ENCODE measurements at regions not wholly inside any gene's neighbourhood (a gene's known extent, or its start where the extent isn't known, plus 50 kb on each side); places are given as distances from the start of the nearest gene placed in this dataset.

DNA sequence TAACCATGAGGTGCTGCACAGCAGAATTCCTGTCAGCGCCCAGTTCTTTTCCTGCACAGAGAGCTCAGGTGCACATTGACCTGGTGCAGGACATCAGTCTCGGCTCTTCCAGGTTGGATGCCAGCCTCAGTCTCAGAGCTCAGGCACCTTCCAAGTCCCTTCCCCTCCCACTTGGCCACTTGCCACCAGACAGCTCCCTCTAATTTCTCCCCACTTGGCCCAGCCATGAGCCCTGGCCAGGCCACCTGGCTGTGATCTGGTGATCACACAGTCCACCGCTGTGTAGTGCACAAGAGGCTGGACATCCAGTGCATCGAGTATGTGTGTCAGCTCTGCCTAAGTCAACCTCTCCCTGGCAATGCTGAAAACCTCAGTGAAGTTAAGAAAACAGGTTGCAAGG, 336.6 kb upstream of the MYT1L start:
- Histone ChIP-seq H3K9me3 (ENCODE audit: control insufficient read depth, insufficient read depth, low read length) (no peaks in the 10 kb centered on the region), H3K27me3 (ENCODE audit: control insufficient read depth, insufficient read depth, low read length) (no peaks in the 10 kb centered on the region), H3K4me1 (ENCODE audit: control insufficient read depth, insufficient read depth, low read length) (no peaks in the 10 kb centered on the region), H3K27ac (ENCODE audit: low read length) (no peak overlapping the region), H3K4me3 (ENCODE audit: low read length) (no peak overlapping the region), H3K36me3 (ENCODE audit: control insufficient read depth, insufficient read depth, low read length) (no peaks in the 10 kb centered on the region)
- TF ChIP-seq, protein P1, sequence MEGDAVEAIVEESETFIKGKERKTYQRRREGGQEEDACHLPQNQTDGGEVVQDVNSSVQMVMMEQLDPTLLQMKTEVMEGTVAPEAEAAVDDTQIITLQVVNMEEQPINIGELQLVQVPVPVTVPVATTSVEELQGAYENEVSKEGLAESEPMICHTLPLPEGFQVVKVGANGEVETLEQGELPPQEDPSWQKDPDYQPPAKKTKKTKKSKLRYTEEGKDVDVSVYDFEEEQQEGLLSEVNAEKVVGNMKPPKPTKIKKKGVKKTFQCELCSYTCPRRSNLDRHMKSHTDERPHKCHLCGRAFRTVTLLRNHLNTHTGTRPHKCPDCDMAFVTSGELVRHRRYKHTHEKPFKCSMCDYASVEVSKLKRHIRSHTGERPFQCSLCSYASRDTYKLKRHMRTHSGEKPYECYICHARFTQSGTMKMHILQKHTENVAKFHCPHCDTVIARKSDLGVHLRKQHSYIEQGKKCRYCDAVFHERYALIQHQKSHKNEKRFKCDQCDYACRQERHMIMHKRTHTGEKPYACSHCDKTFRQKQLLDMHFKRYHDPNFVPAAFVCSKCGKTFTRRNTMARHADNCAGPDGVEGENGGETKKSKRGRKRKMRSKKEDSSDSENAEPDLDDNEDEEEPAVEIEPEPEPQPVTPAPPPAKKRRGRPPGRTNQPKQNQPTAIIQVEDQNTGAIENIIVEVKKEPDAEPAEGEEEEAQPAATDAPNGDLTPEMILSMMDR (IDR thresholded peaks at IDR 0.05) = no peak
- DNase-seq = no peak
- H3K27me3 Mint-ChIP-seq (ENCODE audit: low read depth in 2 of 2) = peaks cover 0 to 4% of the 10 kb centered on the region in 2 donors
- H3K4me3 Mint-ChIP-seq = no peak overlapping the region
- H3K36me3 Mint-ChIP-seq = no peaks in the 10 kb centered on the region
- no peak overlapping the region for H3K27ac Mint-ChIP-seq
- intact Hi-C loops (cut with micrococcal nuclease) = no loop called here
- ATAC-seq = no peak
- 95% methylated on average over 4 of the region's 4 CpGs for WGBS (ENCODE audit: insufficient coverage)
- no peaks in the 10 kb centered on the region for H3K9me3 Mint-ChIP-seq
- no peaks in the 10 kb centered on the region for H3K4me1 Mint-ChIP-seq

DNA sequence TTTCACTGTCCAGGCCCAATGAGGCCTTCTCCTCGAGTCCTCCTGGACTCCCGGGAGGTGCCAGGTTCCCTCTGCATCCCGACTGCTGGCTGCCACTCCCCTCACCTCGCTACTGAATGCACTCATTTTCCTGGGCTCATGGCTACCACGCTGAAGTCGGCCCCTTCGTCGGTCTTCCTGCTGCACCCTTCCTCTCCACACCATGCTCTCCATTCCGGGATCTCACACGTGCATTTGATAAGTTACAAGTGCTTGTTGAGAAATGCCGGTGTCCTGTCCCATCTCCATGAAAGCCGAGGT, 334.7 kb upstream of the MYT1L start:
- H3K27me3 ChIP-seq (ENCODE audit: control insufficient read depth, insufficient read depth, low read length) = no peaks in the 10 kb centered on the region
- TF ChIP-seq, protein P1 (IDR thresholded peaks at IDR 0.05) = no peak
- Mint-ChIP-seq H3K9me3 (no peaks in the 10 kb centered on the region), H3K36me3 (no peaks in the 10 kb centered on the region), H3K27ac (no peak overlapping the region), H3K4me3 (no peak overlapping the region), H3K27me3 (ENCODE audit: low read depth in 2 of 2) (no peaks in the 10 kb centered on the region), H3K4me1 (no peaks in the 10 kb centered on the region)
- H3K4me3 ChIP-seq (ENCODE audit: low read length) = no peak overlapping the region
- intact Hi-C loops (cut with micrococcal nuclease) = no loop called here
- ATAC-seq (no peak), DNase-seq (no peak)
- H3K27ac ChIP-seq (ENCODE audit: low read length) = no peak overlapping the region
- WGBS (ENCODE audit: insufficient coverage) = 87% methylated on average over 12 of the region's 12 CpGs
- no peaks in the 10 kb centered on the region for H3K36me3 ChIP-seq (ENCODE audit: control insufficient read depth, insufficient read depth, low read length)
- H3K4me1 ChIP-seq (ENCODE audit: control insufficient read depth, insufficient read depth, low read length) = no peaks in the 10 kb centered on the region
- no peaks in the 10 kb centered on the region for H3K9me3 ChIP-seq (ENCODE audit: control insufficient read depth, insufficient read depth, low read length)

DNA sequence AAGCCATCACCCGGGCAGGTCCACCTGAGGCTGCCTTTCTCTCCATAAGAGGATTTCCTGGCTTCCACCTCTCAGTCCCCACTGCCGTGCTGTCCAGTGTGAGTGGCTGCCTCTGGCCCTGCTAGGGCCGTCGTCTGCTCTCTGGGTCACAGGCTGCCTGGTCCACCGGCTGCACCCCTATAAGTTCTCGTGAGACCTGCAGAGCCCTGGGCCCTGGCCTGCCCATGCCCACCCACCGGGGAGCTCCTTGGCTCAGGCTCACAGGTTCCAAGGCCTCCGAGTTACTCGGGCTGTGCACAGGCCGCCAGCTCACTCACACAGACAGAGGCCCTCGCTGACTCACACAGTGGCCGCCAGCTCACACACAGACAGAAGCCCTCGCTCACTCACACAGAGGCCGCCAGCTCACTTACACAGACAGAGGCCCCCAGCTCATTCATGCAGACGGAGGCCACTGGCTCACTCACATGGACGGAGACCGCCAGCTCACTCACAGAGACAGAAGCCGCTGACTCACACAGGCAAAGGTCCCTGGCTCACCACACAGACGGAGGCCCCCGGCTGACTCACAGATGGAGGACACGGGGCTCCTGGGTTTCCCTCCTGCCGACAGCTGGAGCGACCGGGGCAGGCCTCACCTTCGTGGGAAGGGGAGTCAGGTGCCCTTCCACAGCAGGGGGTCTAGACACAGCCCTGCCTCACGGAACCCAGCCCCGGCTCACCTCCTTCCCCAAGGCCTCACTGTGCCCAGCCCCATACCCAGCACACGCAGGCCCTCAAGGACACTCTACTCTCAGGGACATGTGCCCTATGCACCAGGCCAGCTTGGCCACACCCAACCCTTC, 334.1 kb upstream of the MYT1L start:
- no peaks in the 10 kb centered on the region for H3K4me1 Mint-ChIP-seq
- H3K9me3 ChIP-seq (ENCODE audit: control insufficient read depth, insufficient read depth, low read length) = no peaks in the 10 kb centered on the region
- H3K27ac Mint-ChIP-seq = no peak overlapping the region
- intact Hi-C loops (cut with micrococcal nuclease) = no loop called here
- no peak overlapping the region for H3K27ac ChIP-seq (ENCODE audit: low read length)
- H3K36me3 ChIP-seq (ENCODE audit: control insufficient read depth, insufficient read depth, low read length) = no peaks in the 10 kb centered on the region
- TF ChIP-seq, protein P1 (IDR thresholded peaks at IDR 0.05) = no peak
- H3K4me3 Mint-ChIP-seq = no peak overlapping the region
- no peak overlapping the region for H3K4me3 ChIP-seq (ENCODE audit: low read length)
- no peaks in the 10 kb centered on the region for H3K27me3 ChIP-seq (ENCODE audit: control insufficient read depth, insufficient read depth, low read length)
- no peaks in the 10 kb centered on the region for H3K9me3 Mint-ChIP-seq
- ATAC-seq (peak in 1 of 3 donors; percentile 17), DNase-seq (no peak)
- no peaks in the 10 kb centered on the region for H3K4me1 ChIP-seq (ENCODE audit: control insufficient read depth, insufficient read depth, low read length)
- H3K27me3 Mint-ChIP-seq (ENCODE audit: low read depth in 2 of 2) = no peaks in the 10 kb centered on the region
- WGBS (ENCODE audit: insufficient coverage) = 88% methylated on average over 28 of the region's 28 CpGs
- H3K36me3 Mint-ChIP-seq = no peaks in the 10 kb centered on the region
